Keratinocyte (primary cell): ENCODE measurements at regions not wholly inside any gene's neighbourhood (a gene's known extent, or its start where the extent isn't known, plus 50 kb on each side); places are given as distances from the start of the nearest gene placed in this dataset.

Experiments
- DNase-seq: peaks from one replicate; pipeline ENCODE4 v3.0.0-alpha.2; 2011; ENCODE audit warnings: low read depth, missing footprints, low spot score
- FAIRE-seq: peaks from 2 replicates; lab custom pipeline; 2011; peaks lifted over from hg19 to GRCh38; lab: Jason Lieb, UNC
- H2AFZ ChIP-seq: 2 replicates; pipeline ENCODE4 v1.6.0; 2012; ENCODE audit warnings: low read length, control low read depth, inconsistent platforms; ENCODE audit not compliant: control insufficient read depth
- H3K27ac ChIP-seq: 2 replicates; pipeline ENCODE4 v1.5.1; 2011; ENCODE audit warnings: low read length; ENCODE audit not compliant: control insufficient read depth, insufficient read depth
- H3K27me3 ChIP-seq: 3 replicates; pipeline ENCODE4 v1.6.0; 2011; ENCODE audit warnings: low read length; ENCODE audit not compliant: control insufficient read depth, insufficient read depth; ENCODE audit errors: extremely low read depth
- H3K36me3 ChIP-seq, 2 experiments: 2 replicates in 1 of 2; 3 replicates in 1 of 2; pipeline ENCODE4 v1.5.1; 2011; ENCODE audit warnings: low read length in 2 of 2, mild to moderate bottlenecking in 1 of 2; ENCODE audit not compliant: control insufficient read depth in 2 of 2, insufficient read depth in 2 of 2; ENCODE audit errors: extremely low read depth in 1 of 2
- H3K4me1 ChIP-seq: 3 replicates; pipeline ENCODE4 v1.5.1; 2011; ENCODE audit warnings: low read length; ENCODE audit not compliant: control insufficient read depth, insufficient read depth; ENCODE audit errors: extremely low read depth
- H3K4me2 ChIP-seq: 3 replicates; pipeline ENCODE4 v1.6.0; 2011; ENCODE audit warnings: low read depth, low read length; ENCODE audit not compliant: control insufficient read depth, insufficient read depth; ENCODE audit errors: extremely low read depth
- H3K4me3 ChIP-seq, 3 experiments: fragments of 200-600 bp in 1 of 3; sonication (generic) in 1 of 3; 2 replicates in 2 of 3; 3 replicates in 1 of 3; pipeline ENCODE4 v1.5.1; 2011 to 2016; ENCODE audit warnings: low read length in 3 of 3, mild to moderate bottlenecking in 3 of 3, control low read depth in 2 of 3, inconsistent platforms in 1 of 3, low read depth in 1 of 3, mixed read lengths in 1 of 3, mixed run types in 1 of 3, moderate library complexity in 1 of 3; ENCODE audit not compliant: control insufficient read depth in 2 of 3, insufficient read depth in 2 of 3; ENCODE audit errors: extremely low read depth in 1 of 3
- H3K79me2 ChIP-seq: 2 replicates; pipeline ENCODE4 v1.6.0; 2012; ENCODE audit warnings: low read length; ENCODE audit not compliant: control insufficient read depth, insufficient read depth
- H3K9ac ChIP-seq: 3 replicates; pipeline ENCODE4 v1.6.0; 2011; ENCODE audit warnings: low read length; ENCODE audit not compliant: control insufficient read depth, insufficient read depth; ENCODE audit errors: extremely low read depth
- H3K9me1 ChIP-seq: 3 replicates; pipeline ENCODE4 v1.6.0; 2011; ENCODE audit warnings: low read length; ENCODE audit not compliant: control insufficient read depth, insufficient read depth; ENCODE audit errors: extremely low read depth
- H3K9me3 ChIP-seq: 2 replicates; pipeline ENCODE4 v1.5.1; 2012; ENCODE audit warnings: low read depth, low read length; ENCODE audit not compliant: control insufficient read depth
- H4K20me1 ChIP-seq: 3 replicates; pipeline ENCODE4 v1.6.0; 2011; ENCODE audit warnings: low read length; ENCODE audit not compliant: control insufficient read depth, insufficient read depth; ENCODE audit errors: extremely low read depth
- EZH2 ChIP-seq: IDR thresholded peaks from one replicate; pipeline ENCODE4 v1.6.1; 2012; ENCODE audit warnings: inconsistent platforms, mild to moderate bottlenecking, low read length, moderate library complexity
- dilution Hi-C: fragments of 300-500 bp; cut with MboI; formaldehyde crosslinking; loops from one replicate; pipeline ENCODE4 v1.7.0; 2020; ENCODE audit warnings: low sequenced_read_pairs; ENCODE audit not compliant: extremely low pct_ligation_motif_present
- TF ChIP-seq, protein P1 (sequence below), 3 experiments: IDR thresholded peaks in 1 of 3; conservative IDR thresholded peaks in 1 of 3; optimal IDR thresholded peaks in 1 of 3; 2 replicates in 2 of 3; 3 replicates in 1 of 3; pipeline versions ENCODE3 to v1.5.1; 2011; ENCODE audit warnings: low read length in 3 of 3, mild to moderate bottlenecking in 3 of 3, moderate library complexity in 2 of 3, control low read depth in 1 of 3, inconsistent platforms in 1 of 3; ENCODE audit not compliant: insufficient read depth in 2 of 3; ENCODE audit errors: extremely low read depth in 1 of 3

- dilution Hi-C loops: no loop called here
- Histone ChIP-seq H3K9me3 (no peaks in the 10 kb centered on the region), H3K27ac (no peak overlapping the region), H3K79me2 (no peaks in the 10 kb centered on the region), H3K4me1 (no peaks in the 10 kb centered on the region), H3K9me1 (no peaks in the 10 kb centered on the region), H2AFZ (no peak overlapping the region), H3K4me2 (no peak overlapping the region), H3K4me3 (no peak overlapping the region), H3K9ac (no peak overlapping the region), H3K27me3 (no peaks in the 10 kb centered on the region), H4K20me1 (no peaks in the 10 kb centered on the region), H3K36me3 (no peaks in the 10 kb centered on the region)
- no peak for FAIRE-seq
- TF ChIP-seq, protein P1, sequence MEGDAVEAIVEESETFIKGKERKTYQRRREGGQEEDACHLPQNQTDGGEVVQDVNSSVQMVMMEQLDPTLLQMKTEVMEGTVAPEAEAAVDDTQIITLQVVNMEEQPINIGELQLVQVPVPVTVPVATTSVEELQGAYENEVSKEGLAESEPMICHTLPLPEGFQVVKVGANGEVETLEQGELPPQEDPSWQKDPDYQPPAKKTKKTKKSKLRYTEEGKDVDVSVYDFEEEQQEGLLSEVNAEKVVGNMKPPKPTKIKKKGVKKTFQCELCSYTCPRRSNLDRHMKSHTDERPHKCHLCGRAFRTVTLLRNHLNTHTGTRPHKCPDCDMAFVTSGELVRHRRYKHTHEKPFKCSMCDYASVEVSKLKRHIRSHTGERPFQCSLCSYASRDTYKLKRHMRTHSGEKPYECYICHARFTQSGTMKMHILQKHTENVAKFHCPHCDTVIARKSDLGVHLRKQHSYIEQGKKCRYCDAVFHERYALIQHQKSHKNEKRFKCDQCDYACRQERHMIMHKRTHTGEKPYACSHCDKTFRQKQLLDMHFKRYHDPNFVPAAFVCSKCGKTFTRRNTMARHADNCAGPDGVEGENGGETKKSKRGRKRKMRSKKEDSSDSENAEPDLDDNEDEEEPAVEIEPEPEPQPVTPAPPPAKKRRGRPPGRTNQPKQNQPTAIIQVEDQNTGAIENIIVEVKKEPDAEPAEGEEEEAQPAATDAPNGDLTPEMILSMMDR (optimal IDR thresholded peaks at IDR 0.05 in 1 of 3, IDR thresholded peaks at IDR 0.05 in 1 of 3, conservative IDR thresholded peaks at IDR 0.05 in 1 of 3; ENCODE audit: extremely low read depth in 1 of 3, insufficient read depth in 2 of 3, low read length in 3 of 3): no peak
- no peak for TF ChIP-seq EZH2
- DNase-seq: no peak
These were observed 222.7 kb downstream of the EFHB start for GRCh38 chr3:19711160-19711782.

- FAIRE-seq (no peak), DNase-seq (no peak)
- Histone ChIP-seq H3K9ac (no peak overlapping the region), H3K27me3 (no peaks in the 10 kb centered on the region), H3K79me2 (no peaks in the 10 kb centered on the region), H3K36me3 (no peaks in the 10 kb centered on the region), H3K4me2 (no peak overlapping the region), H4K20me1 (no peaks in the 10 kb centered on the region), H2AFZ (no peak overlapping the region), H3K9me3 (no peaks in the 10 kb centered on the region), H3K9me1 (no peaks in the 10 kb centered on the region), H3K4me1 (no peaks in the 10 kb centered on the region), H3K4me3 (no peak overlapping the region), H3K27ac (no peak overlapping the region)
- dilution Hi-C loops: no loop called here
- TF ChIP-seq, protein P1 (optimal IDR thresholded peaks at IDR 0.05 in 1 of 3, IDR thresholded peaks at IDR 0.05 in 1 of 3, conservative IDR thresholded peaks at IDR 0.05 in 1 of 3; ENCODE audit: extremely low read depth in 1 of 3, insufficient read depth in 2 of 3, low read length in 3 of 3): no peak
- no peak for TF ChIP-seq EZH2
These were observed 231.5 kb downstream of the EFHB start for GRCh38 chr3:19702416-19703078.
